Suprapubic skin (tissue), 4 donors: ENCODE measurements at regions not wholly inside any gene's neighbourhood (a gene's known extent, or its start where the extent isn't known, plus 50 kb on each side); places are given as distances from the start of the nearest gene placed in this dataset.

Experiments
- POLR2A ChIP-seq, 2 donors: fragments of 450-650 bp; IDR thresholded peaks; one replicate each; pipeline ENCODE4 v1.6.1; 2017; ENCODE audit warnings: antibody characterized with exemption in 2 of 2, mild to moderate bottlenecking in 2 of 2, moderate library complexity in 2 of 2
- POLR2AphosphoS5 ChIP-seq, 3 donors: sonication (generic); formaldehyde crosslinking; IDR thresholded peaks; one replicate each; pipeline ENCODE4 v1.6.1; 2017; ENCODE audit warnings: antibody characterized with exemption in 3 of 3
- TF ChIP-seq, protein P1 (sequence below), 2 donors: fragments of 200-600 bp in 1 of 2; fragments of 450-650 bp in 1 of 2; sonication (generic) in 1 of 2; IDR thresholded peaks; one replicate each; pipeline ENCODE4 v1.5.1; 2016 to 2019; ENCODE audit warnings: antibody characterized with exemption in 2 of 2, mild to moderate bottlenecking in 1 of 2, moderate library complexity in 1 of 2

- no peak for TF ChIP-seq POLR2A (IDR thresholded peaks at IDR 0.05)
- TF ChIP-seq, protein P1, sequence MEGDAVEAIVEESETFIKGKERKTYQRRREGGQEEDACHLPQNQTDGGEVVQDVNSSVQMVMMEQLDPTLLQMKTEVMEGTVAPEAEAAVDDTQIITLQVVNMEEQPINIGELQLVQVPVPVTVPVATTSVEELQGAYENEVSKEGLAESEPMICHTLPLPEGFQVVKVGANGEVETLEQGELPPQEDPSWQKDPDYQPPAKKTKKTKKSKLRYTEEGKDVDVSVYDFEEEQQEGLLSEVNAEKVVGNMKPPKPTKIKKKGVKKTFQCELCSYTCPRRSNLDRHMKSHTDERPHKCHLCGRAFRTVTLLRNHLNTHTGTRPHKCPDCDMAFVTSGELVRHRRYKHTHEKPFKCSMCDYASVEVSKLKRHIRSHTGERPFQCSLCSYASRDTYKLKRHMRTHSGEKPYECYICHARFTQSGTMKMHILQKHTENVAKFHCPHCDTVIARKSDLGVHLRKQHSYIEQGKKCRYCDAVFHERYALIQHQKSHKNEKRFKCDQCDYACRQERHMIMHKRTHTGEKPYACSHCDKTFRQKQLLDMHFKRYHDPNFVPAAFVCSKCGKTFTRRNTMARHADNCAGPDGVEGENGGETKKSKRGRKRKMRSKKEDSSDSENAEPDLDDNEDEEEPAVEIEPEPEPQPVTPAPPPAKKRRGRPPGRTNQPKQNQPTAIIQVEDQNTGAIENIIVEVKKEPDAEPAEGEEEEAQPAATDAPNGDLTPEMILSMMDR (IDR thresholded peaks at IDR 0.05): no peak
- no peak for TF ChIP-seq POLR2AphosphoS5 (IDR thresholded peaks at IDR 0.05)
These were observed 123.2 kb downstream of the RFPL4B start for GRCh38 chr6:112470376-112470775.
